ENCODE measurements at regions not wholly inside any gene's neighbourhood (a gene's known extent, or its start where the extent isn't known, plus 50 kb on each side); places are given as distances from the start of the nearest gene placed in this dataset.

GRCh38 chr2:121036226-121036692 is 248.7 kb downstream of the TFCP2L1 start:
- H3K27me3 ChIP-seq: no peaks in the 10 kb centered on the region
- H3K4me3 ChIP-seq: no peak overlapping the region
- peaks cover 30% of the 10 kb centered on the region for H3K4me1 ChIP-seq
- ATAC-seq (peak; percentile 76), DNase-seq (peak in 2 of 4 donors; percentile 32 to 50)
- 10 to 14% methylated on average over 2 of the region's 2 CpGs for WGBS, 2 donors
- H3K27ac ChIP-seq: peak overlapping the region in 3 of 4 donors; percentile 8 to 62 (median 26)
- TF ChIP-seq CTCF (IDR thresholded peaks at IDR 0.05): peak in 1 of 7 experiments; percentile 42
- no peak for TF ChIP-seq POLR2A (IDR thresholded peaks at IDR 0.05)
- H3K36me3 ChIP-seq (replicated peaks in 1 of 2; ENCODE audit: insufficient read depth in 1 of 2, low read depth in 2 of 2): no peaks in the 10 kb centered on the region
- intact Hi-C loops (cut with DNase I): no loop called here
- H3K9me3 ChIP-seq: no peaks in the 10 kb centered on the region

- ATAC-seq: no peak
- peaks cover 30% of the 10 kb centered on the region for H3K4me1 ChIP-seq
- H3K27me3 ChIP-seq: no peaks in the 10 kb centered on the region
- H3K27ac ChIP-seq: no peak overlapping the region
- no peak for TF ChIP-seq CTCF (IDR thresholded peaks at IDR 0.05)
- TF ChIP-seq POLR2A (IDR thresholded peaks at IDR 0.05): no peak
- DNase-seq: no peak
- H3K36me3 ChIP-seq (replicated peaks in 1 of 2; ENCODE audit: insufficient read depth in 1 of 2, low read depth in 2 of 2): no peaks in the 10 kb centered on the region
- no peak overlapping the region for H3K4me3 ChIP-seq
- WGBS, 2 donors: 94 to 100% methylated on average over 2 of the region's 2 CpGs
- H3K9me3 ChIP-seq: no peaks in the 10 kb centered on the region
- intact Hi-C loops (cut with DNase I): no loop called here
Measured at GRCh38 chr2:121037480-121037879, 247.5 kb downstream of the TFCP2L1 start.

- ATAC-seq: no peak
- peak overlapping the region in 1 of 4 donors; percentile 40 for H3K27ac ChIP-seq
Measured at GRCh38 chr2:121038031-121038430, 247.0 kb downstream of the TFCP2L1 start.

GRCh38 chr2:121038431-121038830 is 246.6 kb downstream of the TFCP2L1 start:
- DNase-seq: no peak
- Histone ChIP-seq H3K4me3 (no peak overlapping the region), H3K27me3 (no peaks in the 10 kb centered on the region), H3K36me3 (replicated peaks in 1 of 2; ENCODE audit: insufficient read depth in 1 of 2, low read depth in 2 of 2) (no peaks in the 10 kb centered on the region), H3K4me1 (peaks cover 30% of the 10 kb centered on the region), H3K27ac (peak overlapping the region; percentile 21 to 40 (median 32)), H3K9me3 (no peaks in the 10 kb centered on the region)
- intact Hi-C loops (cut with DNase I): no loop called here
- TF ChIP-seq POLR2A (IDR thresholded peaks at IDR 0.05): no peak
- TF ChIP-seq CTCF (IDR thresholded peaks at IDR 0.05): no peak
- 83 to 87% methylated on average over 5 of the region's 5 CpGs for WGBS, 2 donors
- no peak for ATAC-seq

More at GRCh38 chr2:121038031-121038430, 247.0 kb downstream of the TFCP2L1 start:
- 63 to 84% methylated on average over 5 to 7 of the region's 7 CpGs for WGBS, 2 donors
- Histone ChIP-seq H3K4me1 (peaks cover 30% of the 10 kb centered on the region), H3K36me3 (replicated peaks in 1 of 2; ENCODE audit: insufficient read depth in 1 of 2, low read depth in 2 of 2) (no peaks in the 10 kb centered on the region), H3K27me3 (no peaks in the 10 kb centered on the region), H3K9me3 (no peaks in the 10 kb centered on the region), H3K4me3 (no peak overlapping the region)
- intact Hi-C loops (cut with DNase I): no loop called here
- no peak for DNase-seq
- no peak for TF ChIP-seq CTCF (IDR thresholded peaks at IDR 0.05)
- no peak for TF ChIP-seq POLR2A (IDR thresholded peaks at IDR 0.05)
